Ovary (tissue), 7 donors: ENCODE measurements at regions not wholly inside any gene's neighbourhood (a gene's known extent, or its start where the extent isn't known, plus 50 kb on each side); places are given as distances from the start of the nearest gene placed in this dataset.

ENCODE experiments used
- DNase-seq, 5 donors: peaks; one replicate each; pipeline ENCODE4 v3.0.0-alpha.2; 2019 to 2020
- H3K27ac ChIP-seq, 2 donors: fragments of 200-600 bp; one replicate each; pipeline versions ENCODE4 v1.5.1 to v1.8.0; 2019 to 2022
- H3K27me3 ChIP-seq: fragments of 200-600 bp; one replicate; pipeline ENCODE4 v1.8.0; 2022
- H3K36me3 ChIP-seq: fragments of 200-600 bp; sonication (generic); one replicate; pipeline ENCODE4 v1.5.1; 2019
- H3K4me1 ChIP-seq: one replicate; pipeline ENCODE4 v1.8.1; 2013; ENCODE audit warnings: mild to moderate bottlenecking, moderate library complexity; ENCODE audit not compliant: insufficient read depth
- H3K4me3 ChIP-seq: fragments of 200-600 bp; sonication (generic); one replicate; pipeline ENCODE4 v1.5.1; 2017
- H3K9me3 ChIP-seq, 2 donors: fragments of 200-600 bp in 1 of 2; sonication (generic) in 1 of 2; one replicate each; pipeline versions ENCODE4 v1.5.1 to v1.8.1; 2013 to 2019; ENCODE audit warnings: mild to moderate bottlenecking in 1 of 2, moderate library complexity in 1 of 2
- EP300 ChIP-seq: sonication (generic); formaldehyde crosslinking; IDR thresholded peaks from one replicate; pipeline ENCODE4 v1.6.1; 2017; ENCODE audit warnings: antibody characterized with exemption
- POLR2A ChIP-seq: fragments of 450-650 bp; IDR thresholded peaks from one replicate; pipeline ENCODE4 v1.6.1; 2017; ENCODE audit warnings: antibody characterized with exemption, mild to moderate bottlenecking, moderate library complexity
- WGBS, 3 donors: extraction: QIAGEN DNeasy Blood & Tissue Kit in 1 of 3; methylation state at CpG; one replicate each; pipeline versions ENCODE4 v1.1.5 to v1.1.7; 2013 to 2017; 5-methylcytosine and 5-hydroxymethylcytosine counted together
- intact Hi-C, 4 donors: fragments of 100-400 bp; cut with DNase I; formaldehyde crosslinking; loops; one replicate each; pipeline versions ENCODE4 v1.11.0 to v1.15.1; 2022 to 2023
- TF ChIP-seq, protein P1 (sequence below), 3 donors: fragments of 450-650 bp in 2 of 3; fragments of 200-600 bp in 1 of 3; IDR thresholded peaks; one replicate each; pipeline versions ENCODE4 v1.5.1 to v1.8.0; 2016 to 2022; ENCODE audit warnings: antibody characterized with exemption in 3 of 3, mild to moderate bottlenecking in 1 of 3
- donor health status: DM: no; HTN: no; CAD: no; lungs with moderate emphysema.
- donor health status: DM: no; HTN: no; CAD: no.
- donor health status: Bipolar disorder and iron deficiency.
- donor health status: DM: no; HTN: no; CAD: no.
- donor health status: DM: yes; HTN: yes; CAD: no.

DNA sequence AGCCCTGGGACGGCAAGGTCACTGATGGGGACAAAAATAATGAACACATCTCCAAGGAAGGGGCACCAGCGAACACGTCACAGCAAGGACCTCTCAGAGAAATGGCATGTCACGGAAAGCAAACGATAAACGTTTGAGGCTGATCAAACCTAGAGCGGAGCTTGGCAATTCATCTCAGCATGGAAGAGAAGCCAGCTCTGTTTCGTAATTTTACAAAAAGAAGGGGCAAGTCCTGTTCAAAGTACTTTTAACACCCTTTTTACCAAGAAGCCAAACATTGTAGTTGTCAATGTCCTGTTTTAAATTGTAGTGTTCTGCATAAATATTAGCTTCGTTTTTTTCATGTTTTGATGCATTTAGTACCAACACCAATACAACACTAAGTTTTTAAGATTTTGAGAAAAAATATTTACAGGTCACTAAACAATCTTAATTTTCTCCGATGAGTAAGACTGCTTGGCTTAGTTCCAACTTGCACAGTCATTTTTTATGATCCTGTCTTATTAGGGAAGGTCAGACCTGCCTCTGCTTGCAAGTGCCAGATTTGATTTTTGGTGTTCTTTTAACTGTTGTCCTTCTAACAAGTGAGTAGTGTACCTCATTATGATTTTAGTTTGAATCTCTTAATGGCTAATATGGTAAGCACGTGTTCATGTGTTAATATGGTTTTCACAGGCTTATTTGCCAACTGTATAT is 818.5 kb upstream of the SALL3 start:
- no peak for TF ChIP-seq EP300
- TF ChIP-seq, protein P1, sequence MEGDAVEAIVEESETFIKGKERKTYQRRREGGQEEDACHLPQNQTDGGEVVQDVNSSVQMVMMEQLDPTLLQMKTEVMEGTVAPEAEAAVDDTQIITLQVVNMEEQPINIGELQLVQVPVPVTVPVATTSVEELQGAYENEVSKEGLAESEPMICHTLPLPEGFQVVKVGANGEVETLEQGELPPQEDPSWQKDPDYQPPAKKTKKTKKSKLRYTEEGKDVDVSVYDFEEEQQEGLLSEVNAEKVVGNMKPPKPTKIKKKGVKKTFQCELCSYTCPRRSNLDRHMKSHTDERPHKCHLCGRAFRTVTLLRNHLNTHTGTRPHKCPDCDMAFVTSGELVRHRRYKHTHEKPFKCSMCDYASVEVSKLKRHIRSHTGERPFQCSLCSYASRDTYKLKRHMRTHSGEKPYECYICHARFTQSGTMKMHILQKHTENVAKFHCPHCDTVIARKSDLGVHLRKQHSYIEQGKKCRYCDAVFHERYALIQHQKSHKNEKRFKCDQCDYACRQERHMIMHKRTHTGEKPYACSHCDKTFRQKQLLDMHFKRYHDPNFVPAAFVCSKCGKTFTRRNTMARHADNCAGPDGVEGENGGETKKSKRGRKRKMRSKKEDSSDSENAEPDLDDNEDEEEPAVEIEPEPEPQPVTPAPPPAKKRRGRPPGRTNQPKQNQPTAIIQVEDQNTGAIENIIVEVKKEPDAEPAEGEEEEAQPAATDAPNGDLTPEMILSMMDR (IDR thresholded peaks at IDR 0.05): no peak
- TF ChIP-seq POLR2A: no peak
- H3K4me1 ChIP-seq: no peaks in the 10 kb centered on the region
- H3K36me3 ChIP-seq: no peaks in the 10 kb centered on the region
- no peak overlapping the region for H3K4me3 ChIP-seq
- WGBS, 3 donors: 58 to 66% (median 59%) methylated on average over 11 of the region's 11 CpGs
- intact Hi-C loops: no loop called here
- H3K27me3 ChIP-seq: no peaks in the 10 kb centered on the region
- H3K9me3 ChIP-seq: no peaks in the 10 kb centered on the region
- no peak for DNase-seq
- H3K27ac ChIP-seq: no peak overlapping the region

DNA sequence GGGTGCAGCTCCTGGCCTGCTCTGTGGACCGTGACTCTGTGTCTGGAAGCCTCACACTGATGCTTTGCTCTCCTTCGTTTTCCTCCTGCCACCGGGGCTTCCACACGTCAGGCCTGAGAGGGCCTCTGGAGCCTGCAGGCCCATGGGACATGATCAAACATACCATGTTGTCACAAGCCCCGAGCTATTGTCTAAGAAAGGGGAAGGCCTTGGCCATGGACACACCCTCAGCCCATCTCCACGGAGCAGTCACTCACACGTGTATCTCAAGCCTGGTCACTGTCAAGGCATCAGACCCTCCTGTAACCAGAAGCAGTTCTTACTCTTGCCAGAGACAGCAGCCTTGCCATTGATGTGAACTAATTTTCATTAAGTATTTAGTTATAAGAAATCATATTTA is 814.1 kb upstream of the SALL3 start:
- Histone ChIP-seq H3K36me3 (no peaks in the 10 kb centered on the region), H3K4me3 (no peak overlapping the region), H3K4me1 (no peaks in the 10 kb centered on the region), H3K27me3 (no peaks in the 10 kb centered on the region), H3K9me3 (no peaks in the 10 kb centered on the region), H3K27ac (no peak overlapping the region)
- intact Hi-C loops: no loop called here
- no peak for DNase-seq
- TF ChIP-seq POLR2A (no peak), EP300 (no peak)
- TF ChIP-seq, protein P1 (IDR thresholded peaks at IDR 0.05): no peak
- WGBS, 3 donors: 80 to 86% (median 84%) methylated on average over 7 of the region's 7 CpGs

DNA sequence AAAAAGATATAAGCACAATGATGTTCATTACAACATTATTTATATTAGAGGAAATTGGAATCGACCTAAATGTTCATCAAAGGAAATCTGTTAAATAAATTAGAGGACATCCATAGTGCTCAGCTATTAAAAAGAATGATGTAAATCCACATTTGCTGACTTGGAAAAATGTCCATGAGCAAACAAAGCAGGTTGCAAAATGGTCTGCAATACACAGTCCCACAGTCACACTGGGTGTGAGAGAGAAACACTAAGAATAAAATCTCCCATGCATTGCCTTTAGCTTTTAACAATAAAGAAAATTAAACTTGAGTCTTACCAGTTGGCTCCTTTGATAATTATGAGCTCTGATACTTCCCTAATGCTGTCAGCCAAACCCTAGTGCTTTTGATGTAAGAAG is 811.1 kb upstream of the SALL3 start:
- Histone ChIP-seq H3K4me3 (no peak overlapping the region), H3K27me3 (no peaks in the 10 kb centered on the region), H3K9me3 (no peaks in the 10 kb centered on the region), H3K36me3 (no peaks in the 10 kb centered on the region), H3K4me1 (no peaks in the 10 kb centered on the region), H3K27ac (no peak overlapping the region)
- intact Hi-C loops: no loop called here
- 57 to 75% (median 73%) methylated on average over 1 of the region's 1 CpG for WGBS, 3 donors
- no peak for DNase-seq
- TF ChIP-seq, protein P1 (IDR thresholded peaks at IDR 0.05): no peak
- TF ChIP-seq POLR2A: no peak

DNA sequence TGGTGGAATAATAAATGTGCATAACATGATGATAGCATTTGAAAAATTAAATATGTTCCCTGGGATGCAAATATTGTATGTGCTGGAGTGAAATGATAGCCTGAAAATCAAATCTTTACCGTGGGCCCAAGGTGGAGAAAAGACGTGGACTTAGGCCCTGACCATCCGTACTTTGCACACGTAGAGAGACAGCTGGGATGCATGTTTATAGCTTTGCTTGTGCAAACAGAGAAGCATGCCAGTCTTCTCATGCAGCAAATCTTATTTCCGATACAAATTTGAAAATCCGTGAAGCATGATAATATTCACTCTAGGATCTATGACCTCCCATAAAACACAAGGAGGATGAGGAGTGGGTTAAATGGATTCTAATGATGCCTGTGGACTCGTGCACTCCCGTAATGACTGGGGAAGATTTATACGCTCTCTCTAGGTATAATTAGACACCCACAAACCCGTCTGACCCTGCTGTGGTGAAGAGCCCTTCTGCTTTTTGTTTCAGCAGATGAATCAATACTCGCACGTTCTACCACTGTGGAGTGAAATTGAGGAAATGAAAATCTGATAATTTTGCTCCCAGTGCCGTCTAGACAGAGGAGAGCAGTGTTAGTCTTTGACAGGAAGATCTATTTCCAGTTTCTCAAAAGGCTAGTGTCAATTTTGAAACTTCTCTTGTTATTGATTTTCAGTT is 810.3 kb upstream of the SALL3 start:
- TF ChIP-seq EP300: no peak
- TF ChIP-seq, protein P1 (IDR thresholded peaks at IDR 0.05): no peak
- TF ChIP-seq POLR2A: no peak
- H3K9me3 ChIP-seq: no peaks in the 10 kb centered on the region
- no peaks in the 10 kb centered on the region for H3K36me3 ChIP-seq
- H3K27me3 ChIP-seq: no peaks in the 10 kb centered on the region
- H3K4me1 ChIP-seq: no peaks in the 10 kb centered on the region
- H3K27ac ChIP-seq: no peak overlapping the region
- DNase-seq: no peak
- intact Hi-C loops: no loop called here
- H3K4me3 ChIP-seq: no peak overlapping the region
- WGBS, 3 donors: 54 to 64% (median 64%) methylated on average over 13 of the region's 13 CpGs
